ENCODE measurements at regions not wholly inside any gene's neighbourhood (a gene's known extent, or its start where the extent isn't known, plus 50 kb on each side); places are given as distances from the start of the nearest gene placed in this dataset.

GRCh38 chr3:147872568-147872967 is 463.4 kb downstream of the ZIC1 start:
- DNase-seq: no peak

DNA sequence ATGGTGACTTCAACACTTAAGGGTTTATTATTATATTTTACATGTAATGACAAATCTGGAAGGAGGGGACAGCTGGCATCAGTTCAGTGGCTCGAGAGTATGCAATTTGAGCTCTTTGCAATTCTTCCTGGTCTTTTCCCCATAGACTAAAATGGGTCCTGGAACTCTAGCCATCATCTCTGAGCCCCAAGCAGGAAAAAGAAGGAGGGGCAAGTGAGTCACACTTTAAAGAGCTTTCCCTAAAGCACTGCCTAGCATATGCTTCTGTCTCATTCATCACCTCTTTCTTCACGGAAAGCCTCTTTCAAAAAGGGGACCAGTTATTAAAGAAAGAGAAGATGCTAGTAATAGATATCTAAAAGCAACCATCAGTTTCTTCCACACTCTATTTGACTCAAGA is 466.3 kb downstream of the ZIC1 start:
- DNase-seq: no peak

DNA sequence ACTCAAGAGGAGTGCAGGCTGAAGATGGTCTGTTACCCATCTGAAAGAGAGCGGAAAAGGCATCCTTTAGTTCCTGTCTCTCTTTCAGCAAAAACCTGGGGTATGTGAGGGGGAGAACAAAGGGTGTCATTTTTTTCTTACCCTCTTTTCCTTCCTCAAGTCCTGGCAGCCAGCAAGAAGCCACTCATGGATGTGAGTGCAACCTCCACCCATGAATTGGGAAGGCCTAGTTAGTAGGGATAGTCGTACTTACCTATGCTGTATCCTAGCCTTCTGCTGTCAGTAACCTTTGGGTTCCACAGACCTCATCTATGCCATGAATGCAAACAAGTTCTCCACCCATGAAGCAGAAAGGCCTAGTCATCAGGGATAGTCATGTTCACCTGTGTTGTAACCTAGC is 472.8 kb downstream of the ZIC1 start:
- DNase-seq: no peak

DNA sequence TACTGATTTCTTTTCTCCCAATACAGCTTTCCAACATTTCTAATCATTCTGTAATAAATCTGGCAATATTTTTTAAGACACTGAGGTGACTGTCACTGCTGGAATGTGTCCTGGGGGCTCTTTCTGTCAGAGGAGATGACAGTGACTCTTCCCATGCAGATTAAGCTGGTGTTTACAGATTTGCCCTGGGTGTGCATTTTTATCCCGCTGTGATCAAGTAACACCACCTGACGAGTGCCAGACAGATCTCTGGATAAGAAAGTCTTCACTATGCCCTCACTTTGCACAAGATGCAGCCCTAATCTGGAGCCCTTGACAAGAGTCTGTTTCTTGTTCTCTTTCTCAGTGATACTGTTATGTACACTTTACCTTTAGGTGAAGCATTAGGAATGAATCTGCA is 477.7 kb downstream of the ZIC1 start:
- DNase-seq: no peak

- DNase-seq: no peak
Measured at GRCh38 chr3:147887797-147888196, 478.6 kb downstream of the ZIC1 start.

DNA sequence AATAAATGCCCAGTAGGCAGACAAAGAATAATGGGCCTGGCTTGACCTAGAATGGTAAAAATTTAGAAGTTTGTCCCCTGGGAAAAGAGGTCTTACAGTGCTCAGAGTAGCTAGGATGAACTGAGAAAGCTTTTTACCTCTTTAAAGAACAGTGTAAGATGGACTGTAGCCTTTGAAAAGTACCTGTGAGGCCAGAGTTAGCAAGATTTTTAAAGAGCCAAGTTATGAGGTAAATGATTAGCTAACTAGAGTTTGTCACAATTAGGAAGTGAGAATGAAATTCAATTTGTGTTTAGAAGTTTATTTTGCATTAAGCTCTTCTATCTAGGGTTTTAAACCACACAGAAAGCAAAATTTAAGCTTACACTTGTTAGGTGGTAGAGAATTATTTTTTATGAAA is 480.9 kb downstream of the ZIC1 start:
- no peak for DNase-seq

GRCh38 chr3:147895509-147895908 is 486.3 kb downstream of the ZIC1 start:
- no peak for DNase-seq

DNA sequence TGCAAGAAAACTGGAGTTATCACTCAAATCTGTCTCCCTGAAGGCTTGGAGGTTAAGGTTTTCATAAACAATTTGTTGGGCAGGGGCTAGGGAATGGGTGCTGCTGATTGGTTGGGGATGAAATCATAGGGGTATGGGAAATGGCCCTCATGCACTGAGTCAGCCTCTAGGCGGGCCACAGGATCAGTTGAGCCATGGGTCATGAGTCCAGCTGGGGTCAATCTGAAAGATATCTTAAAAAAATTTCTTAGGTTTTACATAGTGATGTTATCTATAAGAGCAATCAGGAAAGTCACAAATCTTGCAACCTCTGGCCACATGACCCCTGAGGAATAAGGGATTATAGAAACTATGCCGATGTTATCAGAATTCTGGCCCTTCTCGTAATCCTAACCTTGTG is 491.7 kb downstream of the ZIC1 start:
- no peak for DNase-seq

DNA sequence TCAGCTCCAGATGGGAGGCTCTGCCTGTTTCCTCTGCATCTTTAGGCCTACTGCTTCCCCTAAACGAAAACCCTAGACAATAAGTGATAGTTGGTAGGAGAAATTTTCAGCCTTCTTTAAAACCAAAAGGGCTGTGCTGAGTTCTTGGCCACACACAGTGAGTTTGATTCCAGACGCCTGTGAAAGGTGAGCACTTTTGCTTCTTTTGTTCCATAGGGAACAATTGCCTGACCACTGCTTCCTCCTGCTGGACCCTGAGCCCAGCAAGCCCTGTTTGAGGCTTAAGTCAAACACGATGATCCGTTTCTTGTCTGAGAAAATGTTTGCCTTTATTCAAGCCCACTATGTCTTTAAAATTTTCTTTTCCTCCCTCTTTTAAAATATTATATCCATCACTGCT is 493.9 kb downstream of the ZIC1 start:
- no peak for DNase-seq

GRCh38 chr3:147904421-147904820 is 495.3 kb downstream of the ZIC1 start:
- DNase-seq: no peak

DNA sequence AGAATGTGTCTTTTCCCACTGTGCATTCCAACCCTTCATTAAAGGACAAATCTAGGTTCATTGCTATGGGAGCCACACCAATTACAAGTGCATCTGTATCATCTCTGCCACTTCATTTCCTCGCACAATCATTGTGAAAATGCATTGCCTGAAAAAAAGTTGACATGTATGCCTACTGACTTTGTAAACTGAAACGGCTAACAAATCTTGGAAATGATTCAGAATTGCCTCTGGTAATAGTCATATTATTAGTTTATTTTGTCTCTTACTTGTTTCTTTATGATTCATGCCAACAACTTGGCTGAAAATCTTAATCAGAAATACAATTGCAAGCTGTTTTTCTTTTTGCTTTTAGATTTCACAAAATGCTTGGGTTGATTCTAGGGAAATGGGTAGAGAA is 497.1 kb downstream of the ZIC1 start:
- no peak for DNase-seq

DNA sequence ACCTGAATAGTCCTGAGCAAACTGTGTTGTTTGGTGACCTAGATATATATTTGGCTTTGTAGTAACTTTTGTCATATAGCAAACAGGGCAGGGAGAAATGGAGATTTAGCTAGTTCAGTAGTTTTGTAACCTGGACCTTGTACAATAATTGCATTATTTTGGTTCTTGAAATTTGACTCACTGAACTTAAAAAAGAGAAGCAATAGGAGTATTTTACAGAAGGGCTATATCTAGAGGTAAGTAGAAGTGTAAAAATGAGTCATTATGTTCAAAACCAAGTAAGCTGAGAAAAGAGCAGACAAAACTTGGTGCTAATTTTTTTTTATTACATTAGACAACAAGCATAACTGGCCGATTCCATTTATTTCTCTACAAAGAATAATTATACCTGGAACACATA is 505.4 kb downstream of the ZIC1 start:
- no peak for DNase-seq

DNA sequence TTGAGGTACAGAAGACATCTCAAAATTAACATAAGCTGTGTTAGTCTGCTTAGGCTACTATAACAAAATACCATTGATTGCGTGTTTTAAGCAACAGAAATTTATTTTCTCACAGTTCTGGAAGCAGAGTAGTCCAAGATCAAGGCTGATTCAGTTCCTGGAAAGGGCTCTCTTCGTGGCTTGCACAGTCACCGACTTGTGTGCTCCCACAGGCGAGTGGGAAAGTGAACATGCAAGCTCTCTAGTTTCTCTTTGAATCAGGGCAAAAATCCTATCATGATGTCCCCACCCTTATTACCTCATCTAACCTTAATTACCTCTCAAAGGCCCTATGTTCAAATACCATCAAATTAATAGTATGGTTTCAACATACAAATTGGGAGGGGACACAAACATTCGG is 505.9 kb downstream of the ZIC1 start:
- no peak for DNase-seq

DNA sequence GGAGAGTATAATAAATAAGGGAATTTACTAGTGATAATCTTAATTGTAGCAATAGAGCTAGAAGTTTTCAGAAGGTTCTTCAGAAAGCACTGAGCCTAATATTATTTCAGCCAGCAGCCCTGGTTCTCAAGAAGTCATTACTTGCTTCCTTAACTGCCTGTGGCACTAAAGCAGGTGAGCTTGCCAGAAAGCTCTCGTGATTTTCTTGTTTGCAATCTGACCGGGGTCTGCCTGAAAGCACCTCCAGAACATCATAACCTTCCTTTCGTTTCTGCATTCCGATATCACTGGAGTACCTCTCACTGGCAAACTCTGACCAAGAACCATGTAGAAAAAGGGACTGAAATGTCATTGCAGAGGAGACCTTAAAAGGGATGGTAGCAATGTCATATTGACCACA is 510.3 kb downstream of the ZIC1 start:
- no peak for DNase-seq

GRCh38 chr3:147921051-147921450 is 511.9 kb downstream of the ZIC1 start:
- no peak for DNase-seq

GRCh38 chr3:147924755-147925154 is 515.6 kb downstream of the ZIC1 start:
- no peak for DNase-seq

GRCh38 chr3:147925272-147925671 is 516.1 kb downstream of the ZIC1 start:
- DNase-seq: no peak

- DNase-seq: no peak
Measured at GRCh38 chr3:147930232-147930807, 521.2 kb downstream of the ZIC1 start.

- DNase-seq: no peak
Measured at GRCh38 chr3:147934451-147935180, 525.5 kb downstream of the ZIC1 start.

- DNase-seq: no peak
Measured at GRCh38 chr3:147937341-147937740, 528.2 kb downstream of the ZIC1 start.

GRCh38 chr3:147937891-147938290 is 528.7 kb downstream of the ZIC1 start:
- DNase-seq: no peak

GRCh38 chr3:147939425-147939824 is 530.3 kb downstream of the ZIC1 start:
- DNase-seq: peak in 1 of 2 donors; percentile 80

DNA sequence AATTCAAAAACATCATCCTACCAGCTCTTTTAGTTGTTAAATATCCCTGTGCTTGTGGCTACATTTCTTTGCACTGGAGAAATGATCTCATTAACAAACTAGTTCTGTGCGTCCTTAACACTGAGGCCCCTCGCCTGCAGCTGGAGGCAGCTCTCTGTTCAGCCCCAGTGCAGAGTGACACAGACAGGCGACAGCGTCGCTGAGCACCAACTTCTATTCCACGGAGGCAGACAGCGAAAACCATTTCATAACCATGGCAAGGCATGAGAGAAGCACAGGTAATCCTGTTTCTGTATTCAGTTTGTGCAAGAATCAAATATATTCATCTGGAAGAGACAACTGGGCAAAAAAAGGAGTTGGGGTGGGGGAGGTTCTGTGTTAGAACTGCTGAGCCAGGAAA is 530.7 kb downstream of the ZIC1 start:
- DNase-seq: peak; percentile 46 to 80

DNA sequence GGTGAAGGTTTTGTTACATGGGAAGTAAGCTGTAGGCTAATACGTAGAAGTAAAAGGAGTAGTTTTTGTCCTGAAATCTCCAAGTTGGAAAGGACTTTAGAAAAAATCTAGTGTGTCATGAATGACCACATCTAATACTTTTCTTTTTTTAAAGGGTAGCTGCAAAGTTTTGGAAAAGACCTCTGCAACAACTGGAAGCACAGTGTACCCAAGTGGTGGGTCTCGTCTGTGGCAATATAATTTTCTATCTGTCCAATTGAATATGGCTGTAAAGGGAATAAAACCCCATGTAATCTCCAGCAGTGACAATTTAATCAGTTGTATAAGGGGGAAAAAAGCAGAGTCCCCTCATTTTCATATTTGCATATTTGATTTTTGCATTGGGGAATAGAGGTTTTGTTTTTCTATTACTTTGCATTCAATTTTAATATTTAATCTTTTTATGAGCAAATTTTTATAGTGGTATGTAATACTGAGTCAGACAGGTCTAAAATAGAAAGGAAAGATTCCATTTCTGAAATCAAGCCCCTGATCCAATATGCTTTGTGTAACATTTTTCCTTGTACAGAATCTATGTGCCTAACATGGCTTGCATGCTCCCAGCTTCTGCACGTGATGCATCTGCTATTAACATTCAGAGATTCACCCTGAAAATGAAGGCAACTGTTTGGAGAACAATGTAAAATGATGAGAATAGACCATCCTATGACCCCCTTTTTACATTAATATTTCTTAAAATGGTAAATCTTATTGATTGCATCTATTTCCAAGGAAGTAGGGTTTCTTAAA is 531.4 kb downstream of the ZIC1 start:
- DNase-seq: peak in 1 of 2 donors; percentile 63

All from hippocampal formation (tissue), 2 donors.